Heart right ventricle (tissue), 16 donors: ENCODE measurements at regions not wholly inside any gene's neighbourhood (a gene's known extent, or its start where the extent isn't known, plus 50 kb on each side); places are given as distances from the start of the nearest gene placed in this dataset.

Experiments
- ATAC-seq, 8 donors: fragments of 200-7000 bp; cut with Tn5 transposase; one replicate each; pipeline ENCODE4 v1.9.1; 2020; ENCODE audit warnings: mild to moderate bottlenecking in 8 of 8, moderate library complexity in 8 of 8, moderate number of reproducible peaks in 1 of 8
- DNase-seq, 2 donors: peaks; one replicate each; pipeline ENCODE4 v3.0.0-alpha.2; 2020
- H3K27ac ChIP-seq, 10 donors: fragments of 200-600 bp; sonication (generic) in 2 of 10; one replicate each; pipeline versions ENCODE4 v1.5.0 to v1.8.0; 2020 to 2022; ENCODE audit warnings: mild to moderate bottlenecking in 3 of 10
- H3K27me3 ChIP-seq, 7 donors: fragments of 200-600 bp; one replicate each; pipeline ENCODE4 v1.8.0; 2021 to 2022; ENCODE audit warnings: mild to moderate bottlenecking in 2 of 7
- H3K36me3 ChIP-seq, 9 donors: fragments of 200-600 bp; sonication (generic) in 1 of 9; one replicate each; pipeline versions ENCODE4 v1.5.0 to v1.8.0; 2020 to 2022; ENCODE audit warnings: mild to moderate bottlenecking in 2 of 9
- H3K4me1 ChIP-seq, 9 donors: fragments of 200-600 bp; sonication (generic) in 1 of 9; one replicate each; pipeline versions ENCODE4 v1.5.0 to v1.8.0; 2020 to 2022; ENCODE audit warnings: mild to moderate bottlenecking in 4 of 9
- H3K4me3 ChIP-seq, 10 donors: fragments of 200-600 bp; sonication (generic) in 2 of 10; one replicate each; pipeline versions ENCODE4 v1.5.0 to v1.8.0; 2020 to 2022; ENCODE audit warnings: mild to moderate bottlenecking in 7 of 10, moderate library complexity in 2 of 10
- H3K9me3 ChIP-seq, 11 donors: fragments of 200-600 bp in 10 of 11; sonication (generic) in 2 of 11; one replicate each; pipeline versions ENCODE4 v1.5.0 to v1.8.0; 2013 to 2022; ENCODE audit warnings: mild to moderate bottlenecking in 2 of 11, control low read depth in 1 of 11, moderate library complexity in 1 of 11
- WGBS, 2 donors: extraction: QIAGEN DNeasy Blood & Tissue Kit; methylation state at CpG; one replicate each; pipeline ENCODE4 v1.1.7; 2013; ENCODE audit warnings: inconsistent platforms in 1 of 2; 5-methylcytosine and 5-hydroxymethylcytosine counted together
- intact Hi-C, 10 donors: fragments of 100-400 bp; cut with DNase I; formaldehyde crosslinking; loops; one replicate each; pipeline versions ENCODE4 v1.11.1 to v1.14.2; 2022
- TF ChIP-seq, protein P1 (sequence below), 9 donors: fragments of 200-600 bp; sonication (generic) in 2 of 9; IDR thresholded peaks; one replicate each; pipeline versions ENCODE4 v1.5.0 to v1.8.0; 2021 to 2022; ENCODE audit warnings: antibody characterized with exemption in 9 of 9, mild to moderate bottlenecking in 5 of 9, moderate library complexity in 1 of 9
- donor health status: Arrhythmogenic right ventricular cardiomyopathy.
- donor health status: ischemic (EF 13 %, LVEDD 7.1; RV severe dilation, severe dysfunction).
- donor health status: healthy with polysubstance abuse.
- donor health status: DM: no; HTN: yes; CAD: no.
- donor health status: DM: no; HTN: no; CAD: no.
- donor health status: ischemic (EF 25% LVEDD 6.9; RV normal size, moderate dysfunction).
- donor health status: ischemic (EF 25% LVEDD 5.7; RV mildly dilated, moderate dysfunction).
- donor health status: healthy.
- donor health status: DM: yes; HTN: yes; CAD: no.
- donor health status: Ischemic cardiomyopathy.
- donor health status: ischemic (EF 35%, LVEDD 5.7; RV mildly dilated, moderate dysfunction).
- donor health status: nonischemic (EF 11% LVEDD 7.7; RV severe dilation, severe dysfunction).
- donor health status: DM: yes; HTN: yes; CAD: no.
- donor health status: PGD.
- donor health status: ischemic (EF 29% LVEDD 5.4; RV normal size, mild dysfunction).
- donor health status: nonischemic (EF 23%, LVEDD 6.1; RV moderate dilation, normal function).

DNA sequence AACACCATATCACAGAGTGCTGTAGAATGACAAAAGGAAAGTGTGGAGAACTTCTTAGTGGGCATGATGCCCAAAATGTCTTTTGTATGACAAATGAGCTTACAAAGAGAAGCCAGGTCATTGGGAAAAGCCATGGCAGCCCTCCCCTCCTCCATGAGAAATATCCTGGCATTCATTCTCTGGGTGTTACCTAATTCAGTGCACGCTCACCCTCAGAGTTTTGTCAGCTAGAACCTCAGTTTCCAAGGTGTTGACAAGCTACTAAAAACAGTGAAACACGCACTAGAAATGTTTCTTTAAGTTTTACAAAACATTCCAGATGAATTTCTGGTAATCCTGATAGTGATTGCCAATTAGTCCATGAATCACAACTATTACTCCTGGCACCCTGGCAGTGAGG, 105.4 kb upstream of the FSHB start:
- intact Hi-C loops: loop anchor here in 2 of 10 donors (5.0 to 10.0 kb wide), 2 partner anchors 192 to 681 kb away; no protein-coding TSS in a partner anchor
- Histone ChIP-seq H3K4me3 (no peak overlapping the region), H3K9me3 (no peaks in the 10 kb centered on the region), H3K27ac (no peak overlapping the region), H3K27me3 (no peaks in the 10 kb centered on the region), H3K36me3 (no peaks in the 10 kb centered on the region), H3K4me1 (no peaks in the 10 kb centered on the region)
- TF ChIP-seq, protein P1, sequence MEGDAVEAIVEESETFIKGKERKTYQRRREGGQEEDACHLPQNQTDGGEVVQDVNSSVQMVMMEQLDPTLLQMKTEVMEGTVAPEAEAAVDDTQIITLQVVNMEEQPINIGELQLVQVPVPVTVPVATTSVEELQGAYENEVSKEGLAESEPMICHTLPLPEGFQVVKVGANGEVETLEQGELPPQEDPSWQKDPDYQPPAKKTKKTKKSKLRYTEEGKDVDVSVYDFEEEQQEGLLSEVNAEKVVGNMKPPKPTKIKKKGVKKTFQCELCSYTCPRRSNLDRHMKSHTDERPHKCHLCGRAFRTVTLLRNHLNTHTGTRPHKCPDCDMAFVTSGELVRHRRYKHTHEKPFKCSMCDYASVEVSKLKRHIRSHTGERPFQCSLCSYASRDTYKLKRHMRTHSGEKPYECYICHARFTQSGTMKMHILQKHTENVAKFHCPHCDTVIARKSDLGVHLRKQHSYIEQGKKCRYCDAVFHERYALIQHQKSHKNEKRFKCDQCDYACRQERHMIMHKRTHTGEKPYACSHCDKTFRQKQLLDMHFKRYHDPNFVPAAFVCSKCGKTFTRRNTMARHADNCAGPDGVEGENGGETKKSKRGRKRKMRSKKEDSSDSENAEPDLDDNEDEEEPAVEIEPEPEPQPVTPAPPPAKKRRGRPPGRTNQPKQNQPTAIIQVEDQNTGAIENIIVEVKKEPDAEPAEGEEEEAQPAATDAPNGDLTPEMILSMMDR (IDR thresholded peaks at IDR 0.05): no peak
- WGBS, 2 donors: 65 to 66% methylated on average over 2 of the region's 2 CpGs
- DNase-seq (peak in 1 of 2 donors; percentile 7), ATAC-seq (peak in 2 of 8 donors; percentile 27 to 65)

DNA sequence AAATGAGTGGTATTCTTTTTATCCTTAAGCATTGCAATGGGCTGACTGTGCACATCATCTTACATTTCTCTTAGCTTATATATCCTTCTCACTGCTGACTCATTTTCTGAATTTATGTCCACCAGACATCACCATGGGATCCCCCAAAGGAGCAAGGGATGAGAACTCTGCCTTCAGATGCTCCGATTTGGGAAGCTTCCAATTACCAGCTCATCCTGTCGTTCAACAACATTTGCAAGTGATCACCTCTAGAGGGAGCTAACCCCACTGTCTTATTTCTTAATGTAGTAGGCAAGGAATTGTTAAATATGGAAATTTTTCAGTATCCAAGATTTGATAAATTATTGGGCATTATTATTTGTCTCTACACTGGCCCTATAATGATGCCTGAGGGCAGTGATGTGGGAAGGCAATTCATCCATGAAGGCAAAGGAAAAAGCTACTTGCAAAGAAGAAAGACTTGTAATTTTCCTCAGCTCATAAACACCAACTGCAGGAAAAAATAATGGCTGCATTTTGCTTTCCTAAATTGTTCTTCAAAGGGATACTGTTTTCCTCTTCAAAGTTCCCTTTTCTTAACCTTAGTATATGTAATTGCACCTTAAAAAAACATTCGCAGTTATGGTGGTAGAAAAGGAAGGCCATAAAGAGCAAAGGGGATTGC, 102.4 kb upstream of the FSHB start:
- H3K4me3 ChIP-seq: no peak overlapping the region
- ATAC-seq (no peak), DNase-seq (peak in 1 of 2 donors; percentile 5)
- H3K36me3 ChIP-seq: no peaks in the 10 kb centered on the region
- H3K27ac ChIP-seq: no peak overlapping the region
- no peaks in the 10 kb centered on the region for H3K27me3 ChIP-seq
- no peaks in the 10 kb centered on the region for H3K4me1 ChIP-seq
- no peaks in the 10 kb centered on the region for H3K9me3 ChIP-seq
- intact Hi-C loops: loop anchor here in 2 of 10 donors (5.0 to 10.0 kb wide), 2 partner anchors 189 to 684 kb away; no protein-coding TSS in a partner anchor
- 35 to 40% methylated on average over 3 of the region's 3 CpGs for WGBS, 2 donors
- TF ChIP-seq, protein P1 (IDR thresholded peaks at IDR 0.05): peak; percentile 40 to 72 (median 65)

DNA sequence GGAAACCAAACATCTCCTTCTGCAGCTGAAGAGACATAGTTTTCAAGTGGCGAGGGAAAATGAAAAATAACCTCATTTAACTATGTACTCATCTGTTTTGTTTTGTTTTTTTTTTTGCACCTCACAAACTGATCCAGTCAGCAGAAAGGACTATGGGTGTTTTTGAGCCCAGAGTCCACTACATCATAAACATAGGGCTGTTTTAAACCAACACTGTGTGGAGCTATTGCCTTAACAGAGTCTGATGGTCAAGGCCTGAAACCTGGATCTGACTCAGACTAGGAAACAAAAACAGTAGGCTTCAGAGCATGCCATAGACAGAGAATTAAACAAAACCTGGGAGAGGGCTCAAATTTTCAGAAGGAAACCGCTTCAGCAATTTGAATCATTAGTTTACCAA, 99.3 kb upstream of the FSHB start:
- Histone ChIP-seq H3K4me1 (no peaks in the 10 kb centered on the region), H3K36me3 (no peaks in the 10 kb centered on the region), H3K27me3 (no peaks in the 10 kb centered on the region), H3K9me3 (no peaks in the 10 kb centered on the region), H3K4me3 (no peak overlapping the region), H3K27ac (no peak overlapping the region)
- ATAC-seq: peak in 4 of 8 donors; percentile 28 to 79 (median 56)
- DNase-seq: no peak
- intact Hi-C loops: loop anchor here in 4 of 10 donors (5.0 to 10.0 kb wide), 6 partner anchors 63 to 697 kb away; partner anchors contain the start of gene ARL14EP (in 2 of the 4)
- TF ChIP-seq, protein P1 (IDR thresholded peaks at IDR 0.05): peak in 4 of 9 donors; percentile 6 to 41 (median 35)
- 80 to 82% methylated on average over 2 of the region's 2 CpGs for WGBS, 2 donors

DNA sequence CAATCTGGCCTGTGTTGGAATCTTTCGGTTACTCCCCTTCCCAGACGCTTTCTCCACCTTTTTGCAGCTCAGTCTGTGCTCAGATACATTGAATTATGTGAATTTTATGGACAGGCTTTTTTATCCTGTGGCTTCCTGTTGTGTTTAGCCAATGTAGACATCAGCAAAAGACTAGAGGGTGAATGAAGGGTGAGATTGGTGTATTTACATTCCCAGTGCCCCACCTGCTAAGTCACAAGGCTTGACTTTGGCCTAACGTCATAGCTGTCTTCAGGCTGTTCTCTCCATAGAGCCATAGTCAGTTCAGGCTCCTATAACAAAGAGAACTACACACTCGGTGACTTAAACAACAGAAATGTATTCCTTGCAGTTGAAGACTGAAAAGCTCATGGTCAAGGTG, 97.5 kb upstream of the FSHB start:
- intact Hi-C loops: loop anchor here in 4 of 10 donors (5.0 to 10.0 kb wide), 6 partner anchors 62 to 698 kb away; partner anchors contain the start of gene ARL14EP (in 2 of the 4)
- H3K4me3 ChIP-seq: no peak overlapping the region
- ATAC-seq: no peak

More for the DNA sequence above, 97.5 kb upstream of the FSHB start:
- WGBS, 2 donors: 69 to 77% methylated on average over 4 of the region's 4 CpGs
- DNase-seq: no peak
- Histone ChIP-seq H3K27me3 (no peaks in the 10 kb centered on the region), H3K36me3 (no peaks in the 10 kb centered on the region), H3K27ac (no peak overlapping the region), H3K4me1 (no peaks in the 10 kb centered on the region), H3K9me3 (no peaks in the 10 kb centered on the region)
- TF ChIP-seq, protein P1 (IDR thresholded peaks at IDR 0.05): no peak
